GM23338 (cell line): ENCODE measurements at regions not wholly inside any gene's neighbourhood (a gene's known extent, or its start where the extent isn't known, plus 50 kb on each side); places are given as distances from the start of the nearest gene placed in this dataset.

Experiments
- ATAC-seq: fragments of 200-7000 bp; cut with Tn5 transposase; 3 replicates; pipeline ENCODE4 v1.9.1; 2020
- DNase-seq: peaks from one replicate; pipeline ENCODE4 v3.0.0-alpha.2; 2015; ENCODE audit warnings: low spot score
- H2AFZ ChIP-seq: fragments of 200-600 bp; sonication (generic); 2 replicates; pipeline ENCODE4 v1.8.0; 2016; ENCODE audit warnings: antibody characterized with exemption, mild to moderate bottlenecking, moderate library complexity
- H3F3A ChIP-seq: fragments of 200-600 bp; sonication (generic); replicated peaks from 2 replicates; pipeline ENCODE4 v1.8.0; 2017; ENCODE audit warnings: antibody characterized with exemption, mixed run types, low read depth
- H3K27ac ChIP-seq: fragments of 200-600 bp; sonication (generic); 2 replicates; pipeline ENCODE4 v1.6.1; 2016; ENCODE audit warnings: low read depth
- H3K27me3 ChIP-seq: fragments of 200-600 bp; sonication (generic); 2 replicates; pipeline ENCODE4 v1.8.0; 2016; ENCODE audit warnings: mild to moderate bottlenecking, mixed run types, moderate library complexity; ENCODE audit not compliant: insufficient read depth
- H3K36me3 ChIP-seq: fragments of 200-600 bp; sonication (generic); 2 replicates; pipeline ENCODE4 v1.8.0; 2016; ENCODE audit warnings: mild to moderate bottlenecking; ENCODE audit not compliant: insufficient read depth
- H3K4me1 ChIP-seq: fragments of 200-600 bp; sonication (generic); 2 replicates; pipeline ENCODE4 v1.8.0; 2016; ENCODE audit warnings: mild to moderate bottlenecking, moderate library complexity; ENCODE audit not compliant: insufficient read depth
- H3K4me2 ChIP-seq: fragments of 200-600 bp; sonication (generic); 2 replicates; pipeline ENCODE4 v1.7.1; 2017; ENCODE audit warnings: mixed run types
- H3K4me3 ChIP-seq: fragments of 200-600 bp; sonication (generic); 2 replicates; pipeline ENCODE4 v1.6.1; 2016; ENCODE audit warnings: mixed run types
- H3K79me2 ChIP-seq: fragments of 200-600 bp; sonication (generic); replicated peaks from 2 replicates; pipeline ENCODE4 v1.8.0; 2017; ENCODE audit warnings: mild to moderate bottlenecking; ENCODE audit not compliant: insufficient read depth
- H3K9me2 ChIP-seq: fragments of 200-600 bp; sonication (generic); 2 replicates; pipeline ENCODE4 v1.8.0; 2017; ENCODE audit not compliant: insufficient read depth
- H4K20me1 ChIP-seq: fragments of 200-600 bp; sonication (generic); replicated peaks from 2 replicates; pipeline ENCODE4 v1.8.0; 2017; ENCODE audit warnings: mild to moderate bottlenecking; ENCODE audit not compliant: insufficient read depth
- H3K27ac Mint-ChIP-seq: 2 replicates; pipeline ENCODE4 v1.8.0; 2020; ENCODE audit warnings: inconsistent platforms, mild to moderate bottlenecking, moderate library complexity, mixed read lengths
- H3K27me3 Mint-ChIP-seq: 3 replicates; pipeline ENCODE4 v1.8.0; 2022; ENCODE audit warnings: low read depth, mild to moderate bottlenecking, moderate library complexity, mixed read lengths, inconsistent platforms; ENCODE audit not compliant: insufficient read depth, poor library complexity
- H3K36me3 Mint-ChIP-seq: 3 replicates; pipeline ENCODE4 v1.8.0; 2021; ENCODE audit warnings: low read depth, mild to moderate bottlenecking, inconsistent platforms, moderate library complexity, mixed read lengths
- H3K4me1 Mint-ChIP-seq: 3 replicates; pipeline ENCODE4 v1.8.0; 2020; ENCODE audit warnings: mild to moderate bottlenecking, inconsistent platforms, mixed read lengths
- H3K4me3 Mint-ChIP-seq: 3 replicates; pipeline ENCODE4 v1.8.0; 2021; ENCODE audit warnings: moderate library complexity, mild to moderate bottlenecking, inconsistent platforms, mixed read lengths
- H3K9me3 Mint-ChIP-seq: 3 replicates; pipeline ENCODE4 v1.8.0; 2020; ENCODE audit warnings: moderate library complexity, mild to moderate bottlenecking, inconsistent platforms, mixed read lengths
- CREB1 ChIP-seq: fragments of 250-450 bp; sonication (Bioruptor Pico); IDR thresholded peaks from 2 replicates; pipeline ENCODE4 v1.5.0; 2020; ENCODE audit warnings: low read depth, mild to moderate bottlenecking, moderate library complexity
- ETS1 ChIP-seq: IDR thresholded peaks from 2 replicates; pipeline ENCODE4 v1.6.1; 2016; ENCODE audit warnings: antibody characterized with exemption
- EZH2 ChIP-seq: fragments of 200-600 bp; sonication (generic); IDR thresholded peaks from one replicate; pipeline ENCODE4 v1.8.0; 2017; ENCODE audit warnings: antibody characterized with exemption, mild to moderate bottlenecking, low read depth; ENCODE audit not compliant: unreplicated experiment
- POLR2AphosphoS5 ChIP-seq: IDR thresholded peaks from 2 replicates; pipeline ENCODE4 v1.6.1; 2016; ENCODE audit warnings: antibody characterized with exemption, low read depth
- REST ChIP-seq: IDR thresholded peaks from one replicate; pipeline ENCODE4 v1.6.1; 2018; ENCODE audit warnings: antibody characterized with exemption; ENCODE audit not compliant: unreplicated experiment
- STAT1 ChIP-seq: IDR thresholded peaks from one replicate; pipeline ENCODE4 v1.6.1; 2016; ENCODE audit warnings: antibody characterized with exemption; ENCODE audit not compliant: unreplicated experiment
- ZNF114 ChIP-seq: fragments of 250-450 bp; sonication (Bioruptor Pico); IDR thresholded peaks from 2 replicates; pipeline ENCODE4 v1.5.0; 2020; ENCODE audit warnings: mild to moderate bottlenecking, moderate library complexity
- ZNF331 ChIP-seq: fragments of 250-450 bp; sonication (Bioruptor Pico); IDR thresholded peaks from 2 replicates; pipeline ENCODE4 v1.5.0; 2020; ENCODE audit warnings: low read depth, mild to moderate bottlenecking, moderate library complexity
- ZNF462 ChIP-seq: fragments of 250-450 bp; sonication (Bioruptor Pico); IDR thresholded peaks from 2 replicates; pipeline ENCODE4 v1.5.0; 2020; ENCODE audit warnings: mild to moderate bottlenecking, moderate library complexity

- no peak for TF ChIP-seq ZNF462 (CRISPR knock-in tag)
Observed at GRCh38 chr1:29689372-29690030, 453.2 kb downstream of the PTPRU start (continued).

GRCh38 chr1:29688471-29689365, 452.4 kb downstream of the PTPRU start:
- ATAC-seq (no peak), DNase-seq (no peak)
- Histone ChIP-seq H3K79me2 (no peaks in the 10 kb centered on the region), H3K4me1 (no peaks in the 10 kb centered on the region), H2AFZ (no peak overlapping the region), H3K4me3 (no peak overlapping the region), H3K27me3 (no peaks in the 10 kb centered on the region), H3K36me3 (no peaks in the 10 kb centered on the region), H3K4me2 (no peak overlapping the region), H4K20me1 (no peaks in the 10 kb centered on the region), H3K9me2 (no peaks in the 10 kb centered on the region), H3K27ac (no peak overlapping the region), H3F3A (no peaks in the 10 kb centered on the region)
- Mint-ChIP-seq H3K27me3 (peaks cover 2% of the 10 kb centered on the region), H3K4me3 (no peak overlapping the region), H3K9me3 (peaks cover 3% of the 10 kb centered on the region; the same call in 2 of the 3 replicates), H3K27ac (no peak overlapping the region), H3K36me3 (no peaks in the 10 kb centered on the region), H3K4me1 (no peaks in the 10 kb centered on the region)
- no peak for TF ChIP-seq POLR2AphosphoS5
- TF ChIP-seq STAT1, result no peak
- no peak for TF ChIP-seq ZNF114
- no peak for TF ChIP-seq REST
- TF ChIP-seq CREB1 (CRISPR knock-in tag), result no peak
- TF ChIP-seq ZNF331, result no peak
- TF ChIP-seq ETS1, result no peak
- no peak for TF ChIP-seq EZH2
